IMR-90 (cell line): ENCODE measurements at regions not wholly inside any gene's neighbourhood (a gene's known extent, or its start where the extent isn't known, plus 50 kb on each side); places are given as distances from the start of the nearest gene placed in this dataset.

ENCODE experiments used
- ATAC-seq: fragments of 200-7000 bp; cut with Tn5 transposase; 2 replicates; pipeline ENCODE4 v1.9.1; 2020; ENCODE audit warnings: low read depth, mild to moderate bottlenecking, moderate library complexity
- BruUV-seq: library from RNA; stranded (reverse); fragments of 400-500 nt; replicated peaks from 2 replicates; lab custom pipeline; 2021; lab: Mats Ljungman, UMichigan
- CTCF ChIA-PET: fragments of 300-600 bp; formaldehyde crosslinking; extraction: SDS; loops from one replicate; lab custom pipeline; 2021; ENCODE audit warnings: antibody characterized with exemption; lab: Yijun Ruan, JAX
- POLR2A ChIA-PET: fragments of 300-600 bp; sonication (Branson Sonifier 250); formaldehyde crosslinking; loops from one replicate; lab custom pipeline; 2022; ENCODE audit warnings: antibody characterized with exemption; ENCODE audit not compliant: unreplicated experiment; lab: Charles Lee
- DNase-seq: peaks from one replicate; pipeline ENCODE4 v3.0.0; 2013
- H2AFZ ChIP-seq: replicated peaks from 2 replicates; pipeline ENCODE3; 2013; ENCODE audit warnings: low read length, mild to moderate bottlenecking; ENCODE audit not compliant: poor library complexity
- H2AK5ac ChIP-seq: 2 replicates; pipeline ENCODE4 v1.6.1; 2013; ENCODE audit warnings: low read depth, low read length, inconsistent platforms
- H2AK9ac ChIP-seq: replicated peaks from 2 replicates; pipeline ENCODE3; 2013; ENCODE audit warnings: mild to moderate bottlenecking, low read depth, low read length, moderate library complexity; ENCODE audit not compliant: poor library complexity
- H2BK120ac ChIP-seq: 2 replicates; pipeline ENCODE4 v1.6.1; 2013; ENCODE audit warnings: low read depth, low read length, inconsistent platforms
- H2BK15ac ChIP-seq: 3 replicates; pipeline ENCODE4 v1.6.1; 2013; ENCODE audit warnings: low read depth, low read length, inconsistent platforms
- H2BK20ac ChIP-seq: 2 replicates; pipeline ENCODE4 v1.6.1; 2013; ENCODE audit warnings: low read depth, mild to moderate bottlenecking, inconsistent platforms, low read length, moderate library complexity
- H2BK5ac ChIP-seq: 2 replicates; pipeline ENCODE4 v1.6.1; 2013; ENCODE audit warnings: mild to moderate bottlenecking, low read depth, low read length, inconsistent platforms; ENCODE audit not compliant: poor library complexity, severe bottlenecking
- H3K14ac ChIP-seq: replicated peaks from 2 replicates; pipeline ENCODE4 v1.6.1; 2013; ENCODE audit warnings: low read depth, low read length, inconsistent platforms
- H3K18ac ChIP-seq: 2 replicates; pipeline ENCODE4 v1.6.1; 2013; ENCODE audit warnings: low read depth, low read length, control low read depth
- H3K23ac ChIP-seq: 2 replicates; pipeline ENCODE4 v1.6.1; 2013; ENCODE audit warnings: low read depth, low read length, inconsistent platforms
- H3K27ac ChIP-seq: 2 replicates; pipeline ENCODE4 v1.5.1; 2013; ENCODE audit warnings: mild to moderate bottlenecking, control low read depth, low read length; ENCODE audit not compliant: insufficient read depth
- H3K27me3 ChIP-seq: 2 replicates; pipeline ENCODE4 v1.6.1; 2013; ENCODE audit warnings: low read length; ENCODE audit not compliant: control insufficient read depth, insufficient read depth
- H3K36me3 ChIP-seq: 2 replicates; pipeline ENCODE4 v1.6.1; 2013; ENCODE audit warnings: low read length, mixed read lengths; ENCODE audit not compliant: control insufficient read depth, insufficient read depth
- H3K4ac ChIP-seq: 2 replicates; pipeline ENCODE4 v1.6.1; 2013; ENCODE audit warnings: low read depth, low read length, inconsistent platforms
- H3K4me1 ChIP-seq: 2 replicates; pipeline ENCODE4 v1.6.1; 2013; ENCODE audit warnings: low read length, mixed read lengths; ENCODE audit not compliant: control insufficient read depth, insufficient read depth
- H3K4me2 ChIP-seq: 2 replicates; pipeline ENCODE4 v1.6.1; 2013; ENCODE audit warnings: low read depth, mild to moderate bottlenecking, control low read depth, low read length, moderate library complexity
- H3K4me3 ChIP-seq: 2 replicates; pipeline ENCODE4 v1.5.1; 2013; ENCODE audit warnings: low read depth, mild to moderate bottlenecking, control low read depth, low read length, moderate library complexity; ENCODE audit not compliant: insufficient read depth
- H3K56ac ChIP-seq: 2 replicates; pipeline ENCODE4 v1.6.1; 2013; ENCODE audit warnings: low read length, inconsistent platforms; ENCODE audit not compliant: insufficient read depth; ENCODE audit errors: extremely low read depth
- H3K79me1 ChIP-seq, 2 experiments: 2 replicates each; pipeline ENCODE4 v1.6.1; 2013; ENCODE audit warnings: low read length in 2 of 2, inconsistent platforms in 1 of 2, low read depth in 1 of 2
- H3K9ac ChIP-seq: 2 replicates; pipeline ENCODE4 v1.6.1; 2013; ENCODE audit warnings: low read depth, low read length, control low read depth
- H3K9me1 ChIP-seq: 2 replicates; pipeline ENCODE4 v1.6.1; 2013; ENCODE audit warnings: low read length, inconsistent platforms; ENCODE audit not compliant: insufficient read depth
- H3K9me3 ChIP-seq: 2 replicates; pipeline ENCODE4 v1.6.1; 2013; ENCODE audit warnings: low read length; ENCODE audit not compliant: control insufficient read depth, insufficient read depth
- H4K20me1 ChIP-seq: 2 replicates; pipeline ENCODE4 v1.6.1; 2013; ENCODE audit warnings: low read length, inconsistent platforms; ENCODE audit not compliant: insufficient read depth
- H4K5ac ChIP-seq: 2 replicates; pipeline ENCODE4 v1.6.1; 2013; ENCODE audit warnings: mild to moderate bottlenecking, low read depth, low read length, control low read depth
- H4K8ac ChIP-seq, 2 experiments: 2 replicates each; pipeline ENCODE4 v1.6.1; 2013; ENCODE audit warnings: low read depth in 2 of 2, low read length in 2 of 2, control low read depth in 1 of 2, inconsistent platforms in 1 of 2
- H4K91ac ChIP-seq: 2 replicates; pipeline ENCODE4 v1.6.1; 2013; ENCODE audit warnings: low read depth, low read length, inconsistent platforms; ENCODE audit not compliant: insufficient read depth
- BHLHE40 ChIP-seq: fragments of 150-350 bp; IDR thresholded peaks from 2 replicates; pipeline ENCODE4 v1.6.1; 2016; ENCODE audit warnings: mild to moderate bottlenecking, low read depth, low read length
- CEBPB ChIP-seq: IDR thresholded peaks from 2 replicates; pipeline ENCODE4 v1.6.1; 2012; ENCODE audit warnings: low read depth, low read length, improper control_type of control experiment
- MAFK ChIP-seq: IDR thresholded peaks from 2 replicates; pipeline ENCODE4 v1.6.1; 2012; ENCODE audit warnings: low read depth, low read length, improper control_type of control experiment
- MAZ ChIP-seq: IDR thresholded peaks from 2 replicates; pipeline ENCODE4 v1.6.1; 2012; ENCODE audit warnings: low read depth, mild to moderate bottlenecking, low read length, improper control_type of control experiment, moderate library complexity, borderline replicate concordance
- MXI1 ChIP-seq: IDR thresholded peaks from 2 replicates; pipeline ENCODE4 v1.6.1; 2012; ENCODE audit warnings: low read depth, mild to moderate bottlenecking, low read length, moderate library complexity, borderline replicate concordance
- NFE2L2 ChIP-seq: fragments of 150-350 bp; IDR thresholded peaks from 2 replicates; pipeline ENCODE4 v1.6.1; 2016; ENCODE audit warnings: low read depth, mild to moderate bottlenecking, low read length
- POLR2A ChIP-seq: IDR thresholded peaks from 2 replicates; pipeline ENCODE4 v1.6.1; 2012; ENCODE audit warnings: mild to moderate bottlenecking, low read depth, low read length
- RAD21 ChIP-seq: IDR thresholded peaks from 2 replicates; pipeline ENCODE4 v1.6.1; 2012; ENCODE audit warnings: low read length, improper control_type of control experiment
- RCOR1 ChIP-seq: IDR thresholded peaks from 2 replicates; pipeline ENCODE4 v1.6.1; 2012; ENCODE audit warnings: mild to moderate bottlenecking, low read length, improper control_type of control experiment; ENCODE audit not compliant: insufficient replicate concordance
- USF2 ChIP-seq: fragments of 150-350 bp; IDR thresholded peaks from 2 replicates; pipeline ENCODE4 v1.6.1; 2017; ENCODE audit warnings: mild to moderate bottlenecking, antibody characterized with exemption, low read length, low read depth
- WGBS, 2 experiments: methylation state at CpG; one replicate each; pipeline versions ENCODE4 v1.1.5 to v1.1.7; 2013; ENCODE audit warnings: missing lambda C conversion rate in 2 of 2; ENCODE audit not compliant: insufficient read length in 1 of 2; ENCODE audit errors: extremely low coverage in 2 of 2; 5-methylcytosine and 5-hydroxymethylcytosine counted together
- dilution Hi-C: fragments of 300-500 bp; cut with HindIII; formaldehyde crosslinking; loops from one replicate; pipeline ENCODE4 v1.14.3; 2018; ENCODE audit warnings: low sequenced_read_pairs; ENCODE audit not compliant: unreplicated experiment
- in situ Hi-C: fragments of 300-500 bp; cut with MboI; formaldehyde crosslinking; loops from 3 replicates; pipeline ENCODE4 v1.14.3; 2019; ENCODE audit warnings: low sequenced_read_pairs, inconsistent platforms, mixed read lengths
- intact Hi-C: fragments of 100-400 bp; cut with micrococcal nuclease; formaldehyde crosslinking; loops from 2 replicates; pipeline ENCODE4 v1.10.0; 2022
- TF ChIP-seq, protein P1 (sequence below): conservative IDR thresholded peaks from 2 replicates; pipeline ENCODE4 v1.5.1; 2012; ENCODE audit warnings: mild to moderate bottlenecking, low read depth, low read length, improper control_type of control experiment
- TF ChIP-seq, protein P2 (sequence below): fragments of 150-350 bp; IDR thresholded peaks from 2 replicates; pipeline ENCODE4 v1.6.1; 2016; ENCODE audit warnings: low read depth, mild to moderate bottlenecking, low read length, moderate library complexity, borderline replicate concordance

DNA sequence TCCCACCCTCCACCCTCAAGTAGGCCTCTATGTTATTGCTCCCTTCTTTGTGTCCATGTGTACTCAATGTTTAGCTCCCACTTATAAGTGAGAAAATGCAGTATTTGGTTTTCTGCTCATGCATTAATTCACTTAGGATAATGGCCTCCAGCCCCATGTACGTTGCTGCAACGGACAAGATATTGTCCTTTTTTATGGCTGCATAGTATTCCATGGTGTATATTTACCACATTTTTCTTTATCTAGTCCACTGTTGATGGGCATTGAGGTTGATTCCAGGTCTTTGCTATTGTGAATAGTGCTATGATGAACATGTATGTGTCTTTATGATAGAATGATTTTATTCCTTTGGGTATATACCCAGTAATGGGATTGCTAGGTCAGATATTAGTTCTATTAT is 64.1 kb upstream of the NNAT start:
- H3K23ac ChIP-seq: no peak overlapping the region
- H2BK5ac ChIP-seq: no peak overlapping the region
- peaks cover 19% of the 10 kb centered on the region for H3K27me3 ChIP-seq
- no peak overlapping the region for H3K14ac ChIP-seq
- in situ Hi-C loops: no loop called here
- H3K18ac ChIP-seq: no peak overlapping the region
- ATAC-seq: no peak
- H3K36me3 ChIP-seq: no peaks in the 10 kb centered on the region
- H3K79me1 ChIP-seq: no peaks in the 10 kb centered on the region
- no peak overlapping the region for H2BK15ac ChIP-seq
- H3K9me3 ChIP-seq: peaks cover 18% of the 10 kb centered on the region
- H2BK20ac ChIP-seq: no peak overlapping the region
- H4K91ac ChIP-seq: no peak overlapping the region
- H2BK120ac ChIP-seq: no peak overlapping the region
- H2AK5ac ChIP-seq: no peak overlapping the region
- no peak overlapping the region for H2AK9ac ChIP-seq
- H3K4me1 ChIP-seq: no peaks in the 10 kb centered on the region
- no peaks in the 10 kb centered on the region for H4K20me1 ChIP-seq
- no peak overlapping the region for H4K5ac ChIP-seq
- no peak overlapping the region for H3K27ac ChIP-seq
- H3K4me2 ChIP-seq: no peak overlapping the region
- H4K8ac ChIP-seq: no peak overlapping the region
- no CpG with 5 or more reads among the region's 2 CpGs for WGBS, 2 experiments
- H3K9ac ChIP-seq: no peak overlapping the region
- intact Hi-C loops: no loop called here
- no TSS peak for BruUV-seq
- H3K4ac ChIP-seq: no peak overlapping the region
- H3K4me3 ChIP-seq: no peak overlapping the region
- no peak overlapping the region for H3K56ac ChIP-seq
- ChIA-PET CTCF (no interaction called here), POLR2A (no interaction called here)
- no peaks in the 10 kb centered on the region for H3K9me1 ChIP-seq
- TF ChIP-seq CEBPB (no peak), RAD21 (no peak), MXI1 (no peak), MAZ (no peak), BHLHE40 (no peak), USF2 (no peak), NFE2L2 (no peak), RCOR1 (no peak), POLR2A (no peak), MAFK (no peak)
- TF ChIP-seq, protein P1, sequence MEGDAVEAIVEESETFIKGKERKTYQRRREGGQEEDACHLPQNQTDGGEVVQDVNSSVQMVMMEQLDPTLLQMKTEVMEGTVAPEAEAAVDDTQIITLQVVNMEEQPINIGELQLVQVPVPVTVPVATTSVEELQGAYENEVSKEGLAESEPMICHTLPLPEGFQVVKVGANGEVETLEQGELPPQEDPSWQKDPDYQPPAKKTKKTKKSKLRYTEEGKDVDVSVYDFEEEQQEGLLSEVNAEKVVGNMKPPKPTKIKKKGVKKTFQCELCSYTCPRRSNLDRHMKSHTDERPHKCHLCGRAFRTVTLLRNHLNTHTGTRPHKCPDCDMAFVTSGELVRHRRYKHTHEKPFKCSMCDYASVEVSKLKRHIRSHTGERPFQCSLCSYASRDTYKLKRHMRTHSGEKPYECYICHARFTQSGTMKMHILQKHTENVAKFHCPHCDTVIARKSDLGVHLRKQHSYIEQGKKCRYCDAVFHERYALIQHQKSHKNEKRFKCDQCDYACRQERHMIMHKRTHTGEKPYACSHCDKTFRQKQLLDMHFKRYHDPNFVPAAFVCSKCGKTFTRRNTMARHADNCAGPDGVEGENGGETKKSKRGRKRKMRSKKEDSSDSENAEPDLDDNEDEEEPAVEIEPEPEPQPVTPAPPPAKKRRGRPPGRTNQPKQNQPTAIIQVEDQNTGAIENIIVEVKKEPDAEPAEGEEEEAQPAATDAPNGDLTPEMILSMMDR: no peak
- TF ChIP-seq, protein P2, sequence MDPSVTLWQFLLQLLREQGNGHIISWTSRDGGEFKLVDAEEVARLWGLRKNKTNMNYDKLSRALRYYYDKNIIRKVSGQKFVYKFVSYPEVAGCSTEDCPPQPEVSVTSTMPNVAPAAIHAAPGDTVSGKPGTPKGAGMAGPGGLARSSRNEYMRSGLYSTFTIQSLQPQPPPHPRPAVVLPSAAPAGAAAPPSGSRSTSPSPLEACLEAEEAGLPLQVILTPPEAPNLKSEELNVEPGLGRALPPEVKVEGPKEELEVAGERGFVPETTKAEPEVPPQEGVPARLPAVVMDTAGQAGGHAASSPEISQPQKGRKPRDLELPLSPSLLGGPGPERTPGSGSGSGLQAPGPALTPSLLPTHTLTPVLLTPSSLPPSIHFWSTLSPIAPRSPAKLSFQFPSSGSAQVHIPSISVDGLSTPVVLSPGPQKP: no peak
- DNase-seq: no peak
- dilution Hi-C loops: no loop called here
- no peak overlapping the region for H2AFZ ChIP-seq
